HL-60 (cell line): ENCODE measurements at regions not wholly inside any gene's neighbourhood (a gene's known extent, or its start where the extent isn't known, plus 50 kb on each side); places are given as distances from the start of the nearest gene placed in this dataset.

Experiments used
- DNase-seq, 2 experiments: peaks; one replicate each; pipeline ENCODE4 v3.0.0-alpha.2; 2010 to 2020; ENCODE audit warnings: low read depth in 1 of 2, low spot score in 1 of 2
- H3K27ac ChIP-seq: fragments of 250-450 bp; sonication (Bioruptor Pico); replicated peaks from 2 replicates; pipeline ENCODE4 v1.5.1; 2020; ENCODE audit warnings: mild to moderate bottlenecking, moderate library complexity
- H3K27me3 ChIP-seq: fragments of 250-450 bp; sonication (Bioruptor Pico); 2 replicates; pipeline ENCODE4 v1.5.1; 2021; ENCODE audit warnings: mild to moderate bottlenecking, moderate library complexity; ENCODE audit not compliant: insufficient read depth, poor library complexity, severe bottlenecking
- H3K4me3 ChIP-seq: replicated peaks from 2 replicates; pipeline ENCODE4 v1.5.1; 2011; ENCODE audit warnings: mild to moderate bottlenecking, control low read depth, low read length; ENCODE audit not compliant: insufficient read depth
- CTCF ChIP-seq: IDR thresholded peaks from one replicate; pipeline ENCODE4 v1.5.1; 2011; ENCODE audit warnings: low read length, control low read depth, inconsistent platforms; ENCODE audit not compliant: insufficient read depth
- GABPA ChIP-seq: IDR thresholded peaks from 2 replicates; pipeline ENCODE4 v1.6.1; 2012; ENCODE audit warnings: low read depth
- POLR2AphosphoS5 ChIP-seq: IDR thresholded peaks from 2 replicates; pipeline ENCODE4 v1.6.1; 2012; ENCODE audit warnings: low read depth
- SPI1 ChIP-seq: IDR thresholded peaks from 2 replicates; pipeline ENCODE4 v1.6.1; 2012; ENCODE audit warnings: low read depth, mild to moderate bottlenecking, borderline replicate concordance
- TF ChIP-seq, protein P1 (sequence below): IDR thresholded peaks from 2 replicates; pipeline ENCODE4 v1.6.1; 2012; ENCODE audit warnings: low read depth; ENCODE audit not compliant: insufficient replicate concordance

DNA sequence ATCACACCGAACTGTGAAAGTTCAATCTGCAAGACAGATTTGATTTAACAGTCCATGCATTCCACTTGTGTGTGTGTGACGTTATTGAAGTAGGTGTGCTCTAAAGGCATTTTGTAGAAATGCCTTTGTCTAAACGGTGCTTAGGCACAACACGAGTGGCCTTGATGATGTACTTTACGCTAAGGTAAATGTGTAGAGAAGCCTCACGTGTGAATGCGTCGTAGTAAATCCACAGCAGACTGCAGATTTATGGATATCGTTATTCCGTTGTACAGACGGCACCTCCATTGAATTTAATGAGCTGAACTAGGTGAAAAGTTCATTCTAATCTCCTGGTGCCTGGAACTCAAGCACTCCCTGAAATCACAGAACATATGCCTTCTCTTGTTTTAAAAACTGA lies 202.8 kb upstream of the STXBP6 start:
- DNase-seq = no peak
- no peaks in the 10 kb centered on the region for H3K27me3 ChIP-seq
- TF ChIP-seq SPI1 (no peak), CTCF (no peak), GABPA (no peak), POLR2AphosphoS5 (no peak)
- TF ChIP-seq, protein P1, sequence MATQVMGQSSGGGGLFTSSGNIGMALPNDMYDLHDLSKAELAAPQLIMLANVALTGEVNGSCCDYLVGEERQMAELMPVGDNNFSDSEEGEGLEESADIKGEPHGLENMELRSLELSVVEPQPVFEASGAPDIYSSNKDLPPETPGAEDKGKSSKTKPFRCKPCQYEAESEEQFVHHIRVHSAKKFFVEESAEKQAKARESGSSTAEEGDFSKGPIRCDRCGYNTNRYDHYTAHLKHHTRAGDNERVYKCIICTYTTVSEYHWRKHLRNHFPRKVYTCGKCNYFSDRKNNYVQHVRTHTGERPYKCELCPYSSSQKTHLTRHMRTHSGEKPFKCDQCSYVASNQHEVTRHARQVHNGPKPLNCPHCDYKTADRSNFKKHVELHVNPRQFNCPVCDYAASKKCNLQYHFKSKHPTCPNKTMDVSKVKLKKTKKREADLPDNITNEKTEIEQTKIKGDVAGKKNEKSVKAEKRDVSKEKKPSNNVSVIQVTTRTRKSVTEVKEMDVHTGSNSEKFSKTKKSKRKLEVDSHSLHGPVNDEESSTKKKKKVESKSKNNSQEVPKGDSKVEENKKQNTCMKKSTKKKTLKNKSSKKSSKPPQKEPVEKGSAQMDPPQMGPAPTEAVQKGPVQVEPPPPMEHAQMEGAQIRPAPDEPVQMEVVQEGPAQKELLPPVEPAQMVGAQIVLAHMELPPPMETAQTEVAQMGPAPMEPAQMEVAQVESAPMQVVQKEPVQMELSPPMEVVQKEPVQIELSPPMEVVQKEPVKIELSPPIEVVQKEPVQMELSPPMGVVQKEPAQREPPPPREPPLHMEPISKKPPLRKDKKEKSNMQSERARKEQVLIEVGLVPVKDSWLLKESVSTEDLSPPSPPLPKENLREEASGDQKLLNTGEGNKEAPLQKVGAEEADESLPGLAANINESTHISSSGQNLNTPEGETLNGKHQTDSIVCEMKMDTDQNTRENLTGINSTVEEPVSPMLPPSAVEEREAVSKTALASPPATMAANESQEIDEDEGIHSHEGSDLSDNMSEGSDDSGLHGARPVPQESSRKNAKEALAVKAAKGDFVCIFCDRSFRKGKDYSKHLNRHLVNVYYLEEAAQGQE = no peak
- H3K4me3 ChIP-seq = no peak overlapping the region
- no peak overlapping the region for H3K27ac ChIP-seq

DNA sequence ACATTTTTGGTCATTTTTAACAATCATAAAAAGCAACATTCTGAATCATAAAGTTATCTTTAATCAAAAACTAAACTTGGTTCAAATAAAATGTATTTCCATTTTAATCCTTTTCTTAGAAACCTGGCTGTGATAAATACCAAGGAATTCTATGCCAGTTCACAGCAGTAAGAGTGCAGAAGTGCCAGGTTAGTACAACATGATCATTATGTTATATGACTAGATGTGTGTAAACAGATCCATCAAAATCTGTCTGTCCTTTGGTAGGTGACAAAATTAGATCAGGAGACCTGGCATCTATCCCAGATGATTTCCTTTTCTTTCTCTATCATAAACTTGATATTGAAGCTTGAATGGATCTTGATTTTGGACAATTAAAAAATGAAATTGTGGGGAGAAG lies 200.6 kb upstream of the STXBP6 start:
- DNase-seq = no peak
- no peak overlapping the region for H3K27ac ChIP-seq
- no peak for TF ChIP-seq GABPA
- no peak for TF ChIP-seq POLR2AphosphoS5
- TF ChIP-seq, protein P1 = no peak
- H3K27me3 ChIP-seq = no peaks in the 10 kb centered on the region
- no peak overlapping the region for H3K4me3 ChIP-seq

- DNase-seq = no peak
- H3K4me3 ChIP-seq = no peak overlapping the region
- TF ChIP-seq GABPA (no peak), POLR2AphosphoS5 (no peak), CTCF (no peak), SPI1 (no peak)
- TF ChIP-seq, protein P1 = no peak
- no peaks in the 10 kb centered on the region for H3K27me3 ChIP-seq
- H3K27ac ChIP-seq = no peak overlapping the region
These were observed 197.7 kb upstream of the STXBP6 start for GRCh38 chr14:25247609-25248008.

DNA sequence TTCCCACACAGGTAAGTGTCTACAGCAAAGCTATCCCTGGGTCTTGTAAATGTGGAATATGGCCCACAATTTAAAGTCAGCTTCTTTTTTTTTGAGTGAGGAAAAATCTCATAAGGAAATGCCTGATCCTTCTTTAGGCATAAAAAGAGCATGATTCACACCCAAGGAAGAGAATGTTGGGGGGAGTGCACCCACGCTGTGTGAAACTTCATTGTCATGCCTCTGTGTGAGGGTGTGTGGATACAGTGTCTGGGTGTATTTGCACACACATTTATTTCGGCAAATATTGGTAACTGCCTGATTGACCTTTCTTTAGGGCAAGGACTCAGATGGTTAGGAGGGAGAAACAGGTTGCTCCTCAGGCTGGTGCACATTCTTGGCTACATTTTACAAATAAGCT lies 196.8 kb upstream of the STXBP6 start:
- DNase-seq = no peak
- Histone ChIP-seq H3K4me3 (no peak overlapping the region), H3K27me3 (no peaks in the 10 kb centered on the region), H3K27ac (no peak overlapping the region)
- no peak for TF ChIP-seq GABPA
